Activated naive CD8-positive, alpha-beta T cell (primary cell): ENCODE measurements at regions not wholly inside any gene's neighbourhood (a gene's known extent, or its start where the extent isn't known, plus 50 kb on each side); places are given as distances from the start of the nearest gene placed in this dataset.
"Not testable (repeated sequence)": the region's sequence is repeated elsewhere in the genome, so short reads cannot be mapped to it uniquely, and the experiment has no call there.

Experiments
- H3K27ac Mint-ChIP-seq: one replicate; pipeline ENCODE4 v1.8.0; 2021; ENCODE audit warnings: mixed read lengths
- H3K27me3 Mint-ChIP-seq: one replicate; pipeline ENCODE4 v1.8.0; 2021; ENCODE audit warnings: mixed read lengths
- H3K36me3 Mint-ChIP-seq: one replicate; pipeline ENCODE4 v1.8.0; 2021; ENCODE audit warnings: mixed read lengths
- H3K4me1 Mint-ChIP-seq: one replicate; pipeline ENCODE4 v1.8.0; 2021; ENCODE audit warnings: low read depth, mixed read lengths
- H3K4me3 Mint-ChIP-seq: one replicate; pipeline ENCODE4 v1.8.0; 2021; ENCODE audit warnings: mild to moderate bottlenecking, mixed read lengths
- H3K9me3 Mint-ChIP-seq: one replicate; pipeline ENCODE4 v1.8.0; 2021; ENCODE audit warnings: low read depth, mixed read lengths

GRCh38 chr16:88167798-88168556, 214.8 kb upstream of the ZNF469 start:
- not testable (repeated sequence) for H3K36me3 Mint-ChIP-seq, H3K4me1 Mint-ChIP-seq, H3K4me3 Mint-ChIP-seq, H3K27ac Mint-ChIP-seq
- Mint-ChIP-seq H3K27me3 (peaks cover 15% of the 10 kb centered on the region), H3K9me3 (peaks cover 13% of the 10 kb centered on the region)

DNA sequence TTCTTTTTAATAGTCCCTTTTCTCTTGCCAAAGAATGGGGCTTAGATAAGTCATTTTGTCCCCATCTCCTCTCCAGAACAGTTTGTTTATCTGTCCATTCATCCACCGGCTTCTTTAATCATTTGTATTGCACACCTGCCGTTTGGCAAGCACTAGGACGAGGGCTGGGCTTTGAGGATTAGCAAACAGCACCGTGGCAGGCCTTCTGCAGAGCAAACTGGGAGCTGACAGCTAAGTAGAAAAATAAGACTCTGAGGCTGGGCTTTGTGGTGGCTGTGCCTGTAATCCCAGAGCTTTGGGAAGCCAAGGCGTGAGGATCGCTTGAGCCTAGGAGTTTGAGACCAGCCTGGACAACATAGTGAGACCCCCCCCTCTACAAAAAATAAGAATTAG, 214.2 kb upstream of the ZNF469 start:
- H3K4me1 Mint-ChIP-seq, H3K27ac Mint-ChIP-seq, H3K36me3 Mint-ChIP-seq, H3K4me3 Mint-ChIP-seq: not testable (repeated sequence)
- Mint-ChIP-seq H3K9me3 (peaks cover 15% of the 10 kb centered on the region), H3K27me3 (peaks cover 15% of the 10 kb centered on the region)

GRCh38 chr16:88169136-88169830, 213.5 kb upstream of the ZNF469 start:
- Mint-ChIP-seq H3K27me3 (peaks cover 15% of the 10 kb centered on the region), H3K9me3 (peaks cover 15% of the 10 kb centered on the region)
- not testable (repeated sequence) for H3K36me3 Mint-ChIP-seq, H3K27ac Mint-ChIP-seq, H3K4me3 Mint-ChIP-seq, H3K4me1 Mint-ChIP-seq

DNA sequence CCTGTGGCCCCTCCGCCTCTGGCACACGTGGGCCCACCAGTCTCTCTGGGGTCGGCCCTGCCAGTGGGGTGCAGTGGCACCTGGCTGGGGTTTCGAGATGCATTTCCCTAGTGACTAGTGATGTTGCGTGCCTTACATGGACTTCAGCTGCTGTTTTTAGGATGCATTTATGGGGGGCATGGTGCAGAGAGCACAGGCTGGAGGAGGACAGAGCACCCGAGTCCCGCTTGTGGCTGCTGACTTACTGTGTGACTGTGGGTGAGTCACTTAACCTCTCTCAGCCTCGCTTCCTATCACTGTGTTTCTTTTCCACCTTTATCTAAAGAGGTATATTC, 213.0 kb upstream of the ZNF469 start:
- not testable (repeated sequence) for H3K36me3 Mint-ChIP-seq, H3K27ac Mint-ChIP-seq, H3K4me3 Mint-ChIP-seq

GRCh38 chr16:88170528-88170991, 212.2 kb upstream of the ZNF469 start:
- peaks cover 6% of the 10 kb centered on the region for H3K36me3 Mint-ChIP-seq
- H3K9me3 Mint-ChIP-seq, result peaks cover 15% of the 10 kb centered on the region
- peaks cover 15% of the 10 kb centered on the region for H3K27me3 Mint-ChIP-seq
- H3K27ac Mint-ChIP-seq, result no peak overlapping the region
- H3K4me3 Mint-ChIP-seq, result no peak overlapping the region
- peaks cover 3% of the 10 kb centered on the region for H3K4me1 Mint-ChIP-seq

More for the DNA sequence above, 213.0 kb upstream of the ZNF469 start:
- Mint-ChIP-seq H3K27me3 (peaks cover 15% of the 10 kb centered on the region), H3K9me3 (peaks cover 15% of the 10 kb centered on the region)
- H3K4me1 Mint-ChIP-seq, result not testable (repeated sequence)

DNA sequence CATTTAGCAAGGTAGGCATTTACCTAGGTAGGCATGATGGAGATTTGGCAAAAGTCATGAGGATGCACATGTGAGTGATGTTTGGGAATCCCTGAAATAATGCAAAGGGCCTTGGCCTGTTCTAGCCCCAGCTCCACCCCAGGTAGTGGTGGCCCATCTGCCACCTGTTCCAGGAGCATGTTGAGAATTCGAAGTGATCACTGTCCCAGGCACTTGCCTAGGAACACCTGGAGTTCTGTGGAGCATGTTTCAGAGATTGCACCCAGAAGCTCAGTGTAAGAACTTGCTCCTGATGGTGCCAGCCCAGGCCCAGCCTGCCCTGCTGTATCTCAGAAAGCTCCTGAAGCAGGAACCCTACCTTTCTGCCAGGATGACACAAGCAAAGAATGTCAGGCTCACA, 211.6 kb upstream of the ZNF469 start:
- Mint-ChIP-seq H3K27me3 (peaks cover 15% of the 10 kb centered on the region), H3K9me3 (peaks cover 15% of the 10 kb centered on the region)
- H3K36me3 Mint-ChIP-seq, H3K4me3 Mint-ChIP-seq, H3K27ac Mint-ChIP-seq, H3K4me1 Mint-ChIP-seq: not testable (repeated sequence)

GRCh38 chr16:88176184-88176583, 206.6 kb upstream of the ZNF469 start:
- H3K4me3 Mint-ChIP-seq, H3K4me1 Mint-ChIP-seq: not testable (repeated sequence)
- H3K27me3 Mint-ChIP-seq, result peaks cover 10% of the 10 kb centered on the region

DNA sequence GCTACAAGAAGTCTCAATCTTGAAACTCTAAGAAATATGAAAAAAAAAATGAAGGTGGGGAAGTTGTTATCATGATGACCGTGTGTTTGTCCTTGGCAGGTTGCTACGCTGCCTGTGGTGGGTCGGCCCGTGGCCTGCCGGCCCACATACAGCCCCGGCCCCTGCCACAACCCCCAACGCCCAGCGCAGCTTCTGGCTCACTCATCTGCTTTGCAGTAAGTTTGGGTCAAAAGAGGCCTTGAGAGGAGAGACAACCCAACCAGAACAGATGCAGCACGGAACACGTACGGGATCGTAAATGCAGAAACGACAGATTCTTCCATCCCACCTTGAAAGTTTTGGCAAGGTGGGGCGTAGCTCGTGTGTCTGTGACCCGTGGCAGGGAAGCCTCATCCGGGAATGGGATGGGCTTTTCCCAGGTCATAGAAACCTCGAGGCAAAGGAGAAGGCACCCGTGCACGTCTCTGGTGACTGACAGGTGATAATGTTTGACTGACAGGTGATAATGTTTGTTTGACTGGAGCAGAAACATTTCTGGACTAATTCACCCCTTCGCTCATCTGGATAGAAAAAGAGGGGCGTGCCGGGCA, 206.1 kb upstream of the ZNF469 start:
- not testable (repeated sequence) for H3K27ac Mint-ChIP-seq, H3K4me1 Mint-ChIP-seq, H3K27me3 Mint-ChIP-seq, H3K36me3 Mint-ChIP-seq, H3K4me3 Mint-ChIP-seq
- peaks cover 14% of the 10 kb centered on the region for H3K9me3 Mint-ChIP-seq

More at GRCh38 chr16:88176184-88176583, 206.6 kb upstream of the ZNF469 start:
- H3K27ac Mint-ChIP-seq, H3K36me3 Mint-ChIP-seq: not testable (repeated sequence)
- H3K9me3 Mint-ChIP-seq, result peaks cover 15% of the 10 kb centered on the region

- not testable (repeated sequence) for H3K36me3 Mint-ChIP-seq, H3K27me3 Mint-ChIP-seq, H3K9me3 Mint-ChIP-seq, H3K4me1 Mint-ChIP-seq, H3K27ac Mint-ChIP-seq, H3K4me3 Mint-ChIP-seq
Measured at GRCh38 chr16:88178251-88178650, 204.5 kb upstream of the ZNF469 start.

DNA sequence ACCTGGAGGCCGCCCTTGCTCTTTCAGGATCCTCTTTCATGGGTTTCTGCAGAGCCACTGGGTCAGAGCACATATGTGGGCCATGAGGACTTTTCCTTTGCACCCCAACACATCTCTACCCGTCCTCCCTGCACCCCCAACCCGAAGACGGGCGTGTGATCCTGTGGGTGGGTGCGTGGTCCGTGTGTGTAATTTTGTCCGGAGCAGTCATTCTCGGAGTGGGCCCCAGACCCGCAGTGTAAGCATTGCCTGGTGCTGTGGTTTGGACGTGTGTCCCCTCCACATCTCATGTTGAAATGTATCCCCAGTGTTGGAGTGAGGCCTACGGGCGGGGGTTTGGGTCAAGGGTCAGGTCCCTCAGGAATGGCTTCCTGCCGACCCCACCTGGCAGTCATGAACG, 203.9 kb upstream of the ZNF469 start:
- H3K9me3 Mint-ChIP-seq, result not testable (repeated sequence)

DNA sequence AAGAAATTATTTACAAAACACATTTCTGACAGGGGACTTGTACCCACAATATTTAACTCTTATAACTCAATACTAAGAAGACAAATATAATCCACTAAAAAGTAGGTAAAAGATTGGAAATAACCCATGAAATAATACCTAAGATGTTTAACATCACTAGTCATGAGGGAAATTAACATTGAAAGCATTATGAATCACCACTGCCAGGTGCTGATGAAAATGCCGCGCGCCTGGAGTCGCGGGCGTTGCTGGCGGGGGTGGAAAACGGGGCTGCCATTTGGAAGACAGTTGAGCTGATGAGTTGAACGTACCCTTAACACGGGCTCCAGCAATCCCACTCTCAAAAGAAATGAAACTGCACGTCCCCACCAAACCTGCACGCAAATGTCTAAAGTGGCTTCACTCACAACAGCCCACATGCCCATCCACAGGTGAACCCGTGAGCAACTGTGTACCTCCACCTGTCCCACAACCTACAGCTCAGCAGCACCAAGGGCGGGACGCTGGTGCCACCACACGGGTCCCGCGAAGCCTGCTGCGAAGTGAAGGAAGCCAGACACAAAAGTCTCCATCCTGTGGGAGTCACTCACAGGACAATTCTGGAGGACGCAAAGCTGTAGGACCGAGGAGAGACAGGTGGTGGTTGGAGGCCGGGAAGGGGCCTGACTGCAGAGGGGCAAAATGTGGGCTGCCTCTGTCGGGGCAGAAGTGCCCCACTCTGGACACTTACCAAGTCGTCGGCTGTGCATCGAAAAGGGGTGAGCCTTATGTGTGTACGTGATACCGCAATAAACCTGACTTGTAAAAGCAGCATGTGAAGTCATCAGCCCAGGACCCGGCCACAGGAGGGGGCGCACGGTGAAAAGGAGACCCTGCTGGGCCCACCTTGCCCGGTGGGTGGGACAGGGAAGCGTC, 199.5 kb upstream of the ZNF469 start:
- not testable (repeated sequence) for H3K27me3 Mint-ChIP-seq, H3K4me1 Mint-ChIP-seq, H3K36me3 Mint-ChIP-seq, H3K4me3 Mint-ChIP-seq, H3K27ac Mint-ChIP-seq, H3K9me3 Mint-ChIP-seq

More for the DNA sequence above, 203.9 kb upstream of the ZNF469 start:
- H3K4me3 Mint-ChIP-seq, H3K27ac Mint-ChIP-seq, H3K36me3 Mint-ChIP-seq, H3K4me1 Mint-ChIP-seq, H3K27me3 Mint-ChIP-seq: not testable (repeated sequence)

- H3K27ac Mint-ChIP-seq, H3K4me1 Mint-ChIP-seq, H3K36me3 Mint-ChIP-seq, H3K27me3 Mint-ChIP-seq, H3K4me3 Mint-ChIP-seq, H3K9me3 Mint-ChIP-seq: not testable (repeated sequence)
Measured at GRCh38 chr16:88184053-88184452, 198.7 kb upstream of the ZNF469 start.

GRCh38 chr16:88184566-88185355, 198.0 kb upstream of the ZNF469 start:
- H3K9me3 Mint-ChIP-seq, H3K36me3 Mint-ChIP-seq, H3K27ac Mint-ChIP-seq: not testable (repeated sequence)

GRCh38 chr16:88185406-88185805, 197.4 kb upstream of the ZNF469 start:
- not testable (repeated sequence) for H3K9me3 Mint-ChIP-seq, H3K27me3 Mint-ChIP-seq, H3K36me3 Mint-ChIP-seq, H3K4me3 Mint-ChIP-seq, H3K27ac Mint-ChIP-seq, H3K4me1 Mint-ChIP-seq

More at GRCh38 chr16:88184566-88185355, 198.0 kb upstream of the ZNF469 start:
- H3K27me3 Mint-ChIP-seq, H3K4me1 Mint-ChIP-seq, H3K4me3 Mint-ChIP-seq: not testable (repeated sequence)
